Mesenchymal stem cell (in vitro differentiated cells and primary cell): ENCODE measurements at regions not wholly inside any gene's neighbourhood (a gene's known extent, or its start where the extent isn't known, plus 50 kb on each side); places are given as distances from the start of the nearest gene placed in this dataset.

Experiments
- DNase-seq: peaks from one replicate; pipeline ENCODE4 v3.0.0-alpha.2; 2013
- H2AFZ ChIP-seq: one replicate; pipeline ENCODE4 v1.6.1; 2013; ENCODE audit warnings: low read depth, mild to moderate bottlenecking, control low read depth, inconsistent platforms, low read length, moderate library complexity
- H2AK5ac ChIP-seq: 2 replicates; pipeline ENCODE4 v1.6.1; 2013; ENCODE audit warnings: low read length, moderate library complexity, mild to moderate bottlenecking, inconsistent platforms; ENCODE audit not compliant: severe bottlenecking
- H2BK120ac ChIP-seq: one replicate; pipeline ENCODE4 v1.6.1; 2013; ENCODE audit warnings: low read depth, mild to moderate bottlenecking, inconsistent platforms, low read length, moderate library complexity
- H2BK12ac ChIP-seq, 2 experiments: one replicate each; pipeline ENCODE4 v1.6.1; 2013; ENCODE audit warnings: inconsistent platforms in 2 of 2, low read length in 2 of 2, mild to moderate bottlenecking in 2 of 2, moderate library complexity in 2 of 2, control low read depth in 1 of 2
- H2BK15ac ChIP-seq: one replicate; pipeline ENCODE4 v1.6.1; 2013; ENCODE audit warnings: mild to moderate bottlenecking, low read depth, inconsistent platforms; ENCODE audit not compliant: poor library complexity, severe bottlenecking
- H2BK5ac ChIP-seq: 2 replicates; pipeline ENCODE4 v1.6.1; 2013; ENCODE audit warnings: low read depth, mild to moderate bottlenecking, low read length, control low read depth, inconsistent platforms; ENCODE audit not compliant: poor library complexity, severe bottlenecking
- H3K14ac ChIP-seq, 2 experiments: one replicate each; pipeline ENCODE4 v1.6.1; 2013; ENCODE audit warnings: inconsistent platforms in 2 of 2, low read length in 2 of 2, control low read depth in 1 of 2, mild to moderate bottlenecking in 1 of 2, moderate library complexity in 1 of 2
- H3K18ac ChIP-seq, 2 experiments: one replicate each; pipeline ENCODE4 v1.6.1; 2013; ENCODE audit warnings: inconsistent platforms in 2 of 2, low read length in 2 of 2, control low read depth in 1 of 2, low read depth in 1 of 2, mild to moderate bottlenecking in 1 of 2
- H3K23ac ChIP-seq, 2 experiments: one replicate each; pipeline ENCODE4 v1.6.1; 2013; ENCODE audit warnings: inconsistent platforms in 2 of 2, low read length in 2 of 2, mild to moderate bottlenecking in 2 of 2, moderate library complexity in 2 of 2, control low read depth in 1 of 2
- H3K27ac ChIP-seq: 2 replicates; pipeline ENCODE4 v1.5.1; 2013; ENCODE audit warnings: mild to moderate bottlenecking, moderate library complexity, low read length, control low read depth, inconsistent platforms; ENCODE audit not compliant: poor library complexity, severe bottlenecking
- H3K27me3 ChIP-seq, 2 experiments: 2 replicates each; pipeline versions ENCODE4 v1.6.1 to v1.7.0; 2013; ENCODE audit warnings: low read length in 2 of 2, mild to moderate bottlenecking in 2 of 2, moderate library complexity in 2 of 2, control low read depth in 1 of 2, inconsistent platforms in 1 of 2; ENCODE audit not compliant: control insufficient read depth in 1 of 2, insufficient read depth in 1 of 2
- H3K36me3 ChIP-seq, 2 experiments: 2 replicates each; pipeline versions ENCODE4 v1.6.1 to v1.7.0; 2013; ENCODE audit warnings: low read length in 2 of 2, control low read depth in 1 of 2, inconsistent platforms in 1 of 2, low read depth in 1 of 2, mild to moderate bottlenecking in 1 of 2; ENCODE audit not compliant: insufficient read depth in 2 of 2, control insufficient read depth in 1 of 2
- H3K4ac ChIP-seq, 2 experiments: one replicate each; pipeline ENCODE4 v1.6.1; 2013; ENCODE audit warnings: inconsistent platforms in 2 of 2, low read length in 2 of 2, mild to moderate bottlenecking in 2 of 2, moderate library complexity in 2 of 2, control low read depth in 1 of 2, low read depth in 1 of 2
- H3K4me1 ChIP-seq: 2 replicates; pipeline ENCODE4 v1.6.1; 2013; ENCODE audit warnings: low read depth, low read length, control low read depth; ENCODE audit not compliant: control insufficient read depth, insufficient read depth
- H3K4me2 ChIP-seq: 2 replicates; pipeline ENCODE4 v1.6.1; 2013; ENCODE audit warnings: low read length, mild to moderate bottlenecking, inconsistent platforms; ENCODE audit not compliant: poor library complexity, severe bottlenecking
- H3K4me3 ChIP-seq, 2 experiments: 2 replicates each; pipeline versions ENCODE4 v1.5.1 to v1.7.0; 2013; ENCODE audit warnings: low read length in 2 of 2, mild to moderate bottlenecking in 2 of 2, control low read depth in 1 of 2, low read depth in 1 of 2; ENCODE audit not compliant: insufficient read depth in 1 of 2
- H3K79me1 ChIP-seq: replicated peaks from 2 replicates; pipeline ENCODE4 v1.6.1; 2013; ENCODE audit warnings: mild to moderate bottlenecking, control low read depth, low read length, inconsistent platforms; ENCODE audit not compliant: poor library complexity, severe bottlenecking
- H3K9ac ChIP-seq: 2 replicates; pipeline ENCODE4 v1.7.0; 2013; ENCODE audit warnings: mild to moderate bottlenecking, low read length, moderate library complexity
- H3K9me3 ChIP-seq: 2 replicates; pipeline ENCODE4 v1.7.0; 2013; ENCODE audit warnings: mild to moderate bottlenecking, low read length; ENCODE audit not compliant: control insufficient read depth
- H4K8ac ChIP-seq: one replicate; pipeline ENCODE4 v1.6.1; 2013; ENCODE audit warnings: inconsistent platforms, mild to moderate bottlenecking, low read length, moderate library complexity
- H4K91ac ChIP-seq: one replicate; pipeline ENCODE4 v1.6.1; 2013; ENCODE audit warnings: mild to moderate bottlenecking, low read length, inconsistent platforms
- WGBS: methylation state at CpG from one replicate; pipeline ENCODE4 v1.1.7; 2013; ENCODE audit warnings: mixed read lengths; 5-methylcytosine and 5-hydroxymethylcytosine counted together

DNA sequence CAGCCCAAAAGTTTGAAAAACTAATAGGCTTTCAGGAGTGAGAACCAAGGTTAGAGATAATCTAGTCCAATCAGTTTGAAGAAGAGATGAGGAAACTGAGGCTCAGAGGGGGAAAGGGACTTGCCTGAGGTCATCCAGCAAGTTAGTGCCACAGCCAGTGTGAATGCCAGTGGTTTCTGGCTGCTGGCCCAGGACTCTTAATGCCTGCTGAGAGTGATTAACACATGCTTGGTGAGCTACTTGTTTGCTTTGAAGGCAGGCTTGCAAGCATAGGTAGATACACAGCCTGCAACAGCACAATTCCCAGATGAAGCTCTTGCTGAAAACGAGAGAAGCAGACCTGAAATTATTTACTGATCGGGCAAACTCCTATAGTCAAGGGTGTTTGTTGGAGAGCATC lies 591.6 kb upstream of the SGCD start:
- H4K91ac ChIP-seq: no peak overlapping the region
- no peaks in the 10 kb centered on the region for H3K4me1 ChIP-seq
- H2AFZ ChIP-seq: no peak overlapping the region
- H3K27me3 ChIP-seq: peaks cover 13 to 26% of the 10 kb centered on the region in 2 experiments
- H3K18ac ChIP-seq: no peak overlapping the region
- no peak overlapping the region for H3K4me3 ChIP-seq
- no peak overlapping the region for H3K23ac ChIP-seq
- H3K14ac ChIP-seq: no peak overlapping the region
- WGBS: 9% methylated on average over 2 of the region's 2 CpGs
- no peak overlapping the region for H3K9ac ChIP-seq
- no peak overlapping the region for H3K4ac ChIP-seq
- H3K27ac ChIP-seq: no peak overlapping the region
- no peak overlapping the region for H3K4me2 ChIP-seq
- no peak overlapping the region for H2BK120ac ChIP-seq
- no peak overlapping the region for H2BK12ac ChIP-seq
- H2BK15ac ChIP-seq: no peak overlapping the region
- H3K9me3 ChIP-seq: no peaks in the 10 kb centered on the region
- H3K36me3 ChIP-seq: no peaks in the 10 kb centered on the region
- H2AK5ac ChIP-seq: no peak overlapping the region
- no peak overlapping the region for H2BK5ac ChIP-seq
- no peak overlapping the region for H4K8ac ChIP-seq
- H3K79me1 ChIP-seq: no peaks in the 10 kb centered on the region
- DNase-seq: no peak

GRCh38 chr5:155738616-155739015 lies 588.3 kb upstream of the SGCD start:
- H2BK12ac ChIP-seq: no peak overlapping the region
- WGBS: 67% methylated on average over 2 of the region's 2 CpGs
- H4K91ac ChIP-seq: no peak overlapping the region
- no peak overlapping the region for H2BK15ac ChIP-seq
- H3K27ac ChIP-seq: no peak overlapping the region
- H3K4ac ChIP-seq: no peak overlapping the region
- H3K23ac ChIP-seq: no peak overlapping the region
- H2BK120ac ChIP-seq: no peak overlapping the region
- no peak overlapping the region for H4K8ac ChIP-seq
- H3K18ac ChIP-seq: no peak overlapping the region
- H3K27me3 ChIP-seq: no peaks in the 10 kb centered on the region
- H3K79me1 ChIP-seq: no peaks in the 10 kb centered on the region
- H3K14ac ChIP-seq: no peak overlapping the region
- H3K9me3 ChIP-seq: no peaks in the 10 kb centered on the region
- H3K4me3 ChIP-seq: no peak overlapping the region
- no peak overlapping the region for H2AFZ ChIP-seq
- DNase-seq: no peak
- H3K4me1 ChIP-seq: no peaks in the 10 kb centered on the region
- no peak overlapping the region for H2BK5ac ChIP-seq
- no peak overlapping the region for H3K4me2 ChIP-seq
- no peak overlapping the region for H3K9ac ChIP-seq
- no peak overlapping the region for H2AK5ac ChIP-seq
- H3K36me3 ChIP-seq: no peaks in the 10 kb centered on the region

DNA sequence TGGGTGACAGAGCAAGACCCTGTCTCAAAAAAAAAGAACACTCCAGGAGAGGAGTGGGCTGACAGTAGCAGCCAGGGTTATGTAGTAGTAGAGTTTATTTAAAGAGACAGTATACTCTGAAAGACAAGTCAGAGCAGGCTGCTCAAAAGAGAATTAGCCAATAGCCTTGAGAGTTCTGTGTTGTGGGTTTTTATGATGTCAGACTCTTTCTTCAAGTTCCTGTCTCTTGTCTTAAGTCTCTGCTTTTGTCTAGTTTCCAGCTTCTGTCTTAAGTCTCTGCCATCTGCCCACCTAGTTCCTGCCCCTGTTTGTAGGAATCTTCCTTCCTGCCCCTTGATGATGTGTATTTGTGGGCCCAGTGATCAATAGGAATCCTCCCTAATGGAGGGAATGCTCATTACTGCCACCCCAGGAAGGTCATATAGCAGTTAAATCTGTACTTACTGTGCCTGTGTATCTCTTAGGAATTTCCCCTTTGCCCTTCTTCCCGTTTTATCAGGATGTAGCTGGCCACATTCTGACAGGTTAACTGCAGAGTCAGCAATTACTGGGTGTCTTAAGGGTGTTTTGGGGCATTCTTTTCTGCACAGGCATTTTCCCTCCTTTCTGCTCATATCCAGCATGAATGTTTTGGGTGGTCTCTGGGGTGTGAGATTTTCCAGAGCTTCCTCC lies 580.5 kb upstream of the SGCD start:
- Histone ChIP-seq H3K14ac (no peak overlapping the region), H3K4me1 (no peaks in the 10 kb centered on the region), H3K9me3 (no peaks in the 10 kb centered on the region), H3K36me3 (no peaks in the 10 kb centered on the region), H2BK5ac (no peak overlapping the region), H3K23ac (no peak overlapping the region), H2BK12ac (no peak overlapping the region), H2BK120ac (no peak overlapping the region), H3K79me1 (no peaks in the 10 kb centered on the region), H4K8ac (no peak overlapping the region), H2AK5ac (no peak overlapping the region), H3K4me3 (no peak overlapping the region), H3K4ac (no peak overlapping the region), H3K18ac (no peak overlapping the region), H3K27ac (no peak overlapping the region), H2AFZ (no peak overlapping the region), H3K27me3 (no peaks in the 10 kb centered on the region), H3K9ac (no peak overlapping the region), H3K4me2 (no peak overlapping the region), H2BK15ac (no peak overlapping the region), H4K91ac (no peak overlapping the region)
- DNase-seq: no peak
- WGBS: no CpG with 5 or more reads among the region's 1 CpG

DNA sequence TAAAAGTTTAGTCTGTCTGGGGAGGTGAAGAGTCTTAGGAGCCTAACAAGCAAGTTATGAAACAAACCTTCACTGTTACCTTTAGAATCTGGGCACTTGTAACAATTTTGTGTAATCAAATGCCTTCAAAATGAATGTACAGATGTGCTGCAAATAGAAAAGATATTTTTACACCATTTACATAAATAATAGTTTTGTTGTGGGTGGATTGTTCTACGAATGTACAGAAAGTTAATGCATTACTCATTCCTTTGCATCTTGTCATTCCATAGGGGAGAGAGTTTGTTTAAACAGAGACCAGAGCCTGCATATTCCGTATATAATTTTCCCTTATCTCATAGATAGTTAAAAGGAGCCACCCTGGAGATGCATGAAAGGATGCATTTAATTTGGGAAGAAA lies 576.9 kb upstream of the SGCD start:
- no peak overlapping the region for H3K9ac ChIP-seq
- no peaks in the 10 kb centered on the region for H3K4me1 ChIP-seq
- H3K4ac ChIP-seq: no peak overlapping the region
- H3K9me3 ChIP-seq: peaks cover 4% of the 10 kb centered on the region
- H2BK12ac ChIP-seq: no peak overlapping the region
- H3K4me3 ChIP-seq: no peak overlapping the region
- no peak overlapping the region for H4K91ac ChIP-seq
- H3K36me3 ChIP-seq: no peaks in the 10 kb centered on the region
- H2BK15ac ChIP-seq: no peak overlapping the region
- no peak overlapping the region for H3K27ac ChIP-seq
- H4K8ac ChIP-seq: no peak overlapping the region
- no peak overlapping the region for H2BK5ac ChIP-seq
- H2AFZ ChIP-seq: no peak overlapping the region
- H3K23ac ChIP-seq: no peak overlapping the region
- no peaks in the 10 kb centered on the region for H3K27me3 ChIP-seq
- no peak overlapping the region for H2AK5ac ChIP-seq
- no CpG with 5 or more reads among the region's 2 CpGs for WGBS
- H2BK120ac ChIP-seq: no peak overlapping the region
- H3K4me2 ChIP-seq: no peak overlapping the region
- H3K79me1 ChIP-seq: no peaks in the 10 kb centered on the region
- H3K14ac ChIP-seq: no peak overlapping the region
- no peak for DNase-seq
- H3K18ac ChIP-seq: no peak overlapping the region
